HCT116 (cell line): ENCODE measurements at regions not wholly inside any gene's neighbourhood (a gene's known extent, or its start where the extent isn't known, plus 50 kb on each side); places are given as distances from the start of the nearest gene placed in this dataset.

Source experiments
- ATAC-seq: fragments of 200-7000 bp; cut with Tn5 transposase; 2 replicates; pipeline ENCODE4 v1.9.1; 2020; ENCODE audit warnings: mild to moderate bottlenecking, moderate library complexity
- BruUV-seq: library from RNA; stranded (reverse); fragments of 400-500 nt; replicated peaks from 2 replicates; lab custom pipeline; 2021; lab: Mats Ljungman, UMichigan
- CTCF ChIA-PET: fragments of 300-600 bp; sonication (Branson Sonifier 250); formaldehyde crosslinking; loops from one replicate; lab custom pipeline; 2021; ENCODE audit warnings: antibody characterized with exemption; lab: Charles Lee
- POLR2A ChIA-PET: fragments of 300-600, 350-600 bp; sonication (Branson Sonifier 250); formaldehyde crosslinking; loops from one replicate; lab custom pipeline; 2021; ENCODE audit warnings: antibody characterized with exemption; lab: Charles Lee
- RAD21 ChIA-PET, 2 experiments: fragments of 300-600 bp; sonication (Branson Sonifier 250); formaldehyde crosslinking; loops; one replicate each; lab custom pipeline; 2023; ENCODE audit warnings: low total read pairs in 2 of 2; ENCODE audit not compliant: uncharacterized antibody in 2 of 2, unreplicated experiment in 2 of 2, low non-redundant PET in 1 of 2; lab: Charles Lee
- DNase-seq: peaks from one replicate; pipeline ENCODE4 v3.0.0-alpha.2; 2010; ENCODE audit warnings: low read depth, low spot score
- H2AFZ ChIP-seq: fragments of 200-600 bp; shearing (Covaris generic), sonication (generic); 2 replicates; pipeline ENCODE4 v1.6.1; 2017; ENCODE audit warnings: low read depth, mixed run types, mixed read lengths, antibody characterized with exemption, low read length; ENCODE audit not compliant: poor library complexity, severe bottlenecking
- H3K27ac ChIP-seq: 2 replicates; pipeline ENCODE4 v1.5.1; 2012; ENCODE audit warnings: low read depth, low read length
- H3K27me3 ChIP-seq: fragments of 200-600 bp; sonication (generic); 2 replicates; pipeline ENCODE4 v1.6.1; 2016; ENCODE audit warnings: mixed run types, low read length, mixed read lengths; ENCODE audit not compliant: insufficient read depth
- H3K36me3 ChIP-seq, 2 experiments: fragments of 200-500 bp in 1 of 2; fragments of 200-600 bp in 1 of 2; sonication (Bioruptor generic) in 1 of 2; sonication (generic) in 1 of 2; 2 replicates each; pipeline versions ENCODE4 v1.5.1 to v1.6.1; 2014 to 2016; ENCODE audit warnings: low read length in 2 of 2, inconsistent platforms in 1 of 2, mixed read lengths in 1 of 2, mixed run types in 1 of 2; ENCODE audit not compliant: insufficient read depth in 2 of 2, control insufficient read depth in 1 of 2
- H3K4me1 ChIP-seq, 2 experiments: fragments of 200-600 bp in 1 of 2; sonication (generic) in 1 of 2; 2 replicates each; pipeline versions ENCODE4 v1.5.1 to v1.6.1; 2012 to 2017; ENCODE audit warnings: low read length in 2 of 2, inconsistent platforms in 1 of 2, mild to moderate bottlenecking in 1 of 2, mixed read lengths in 1 of 2, mixed run types in 1 of 2, moderate library complexity in 1 of 2; ENCODE audit not compliant: insufficient read depth in 2 of 2, control insufficient read depth in 1 of 2
- H3K4me2 ChIP-seq: fragments of 200-600 bp; sonication (generic); 2 replicates; pipeline ENCODE4 v1.6.1; 2017; ENCODE audit warnings: mixed run types, low read length, mixed read lengths
- H3K4me3 ChIP-seq, 2 experiments: fragments of 200-600 bp in 1 of 2; sonication (generic) in 1 of 2; replicated peaks in 1 of 2; 2 replicates each; pipeline ENCODE4 v1.5.1; 2011 to 2016; ENCODE audit warnings: low read length in 2 of 2, control low read depth in 1 of 2, low read depth in 1 of 2, mild to moderate bottlenecking in 1 of 2, mixed read lengths in 1 of 2, mixed run types in 1 of 2
- H3K79me2 ChIP-seq: fragments of 200-600 bp; sonication (generic); 2 replicates; pipeline ENCODE4 v1.6.1; 2017; ENCODE audit warnings: mild to moderate bottlenecking, mixed run types, low read length, moderate library complexity, mixed read lengths; ENCODE audit not compliant: insufficient read depth
- H3K9ac ChIP-seq: fragments of 200-600 bp; sonication (generic); 2 replicates; pipeline ENCODE4 v1.6.1; 2016; ENCODE audit warnings: low read length, mixed read lengths
- H3K9me2 ChIP-seq: fragments of 200-600 bp; sonication (generic), shearing (Covaris generic); 2 replicates; pipeline ENCODE4 v1.6.1; 2017; ENCODE audit warnings: mixed run types, mild to moderate bottlenecking, moderate library complexity; ENCODE audit not compliant: insufficient read depth
- H3K9me3 ChIP-seq, 2 experiments: fragments of 200-500 bp in 1 of 2; fragments of 200-600 bp in 1 of 2; sonication (Bioruptor generic) in 1 of 2; sonication (generic) in 1 of 2; 2 replicates each; pipeline ENCODE4 v1.6.1; 2014 to 2017; ENCODE audit warnings: low read length in 2 of 2, mixed read lengths in 2 of 2, inconsistent platforms in 1 of 2, low read depth in 1 of 2, mild to moderate bottlenecking in 1 of 2, mixed run types in 1 of 2, moderate library complexity in 1 of 2; ENCODE audit not compliant: control insufficient read depth in 1 of 2, insufficient read depth in 1 of 2
- H4K20me1 ChIP-seq: fragments of 200-600 bp; sonication (generic), shearing (Covaris generic); 2 replicates; pipeline ENCODE4 v1.6.1; 2017; ENCODE audit warnings: mixed run types, mild to moderate bottlenecking, moderate library complexity; ENCODE audit not compliant: insufficient read depth
- CBX3 ChIP-seq: IDR thresholded peaks from 2 replicates; pipeline ENCODE4 v1.6.1; 2012; ENCODE audit warnings: low read depth
- CEBPB ChIP-seq: IDR thresholded peaks from 2 replicates; pipeline ENCODE4 v1.6.1; 2012; ENCODE audit warnings: low read depth
- EGR1 ChIP-seq: IDR thresholded peaks from 2 replicates; pipeline ENCODE4 v1.6.1; 2012; ENCODE audit warnings: low read depth
- RAD21 ChIP-seq: IDR thresholded peaks from 2 replicates; pipeline ENCODE4 v1.6.1; 2012; ENCODE audit warnings: low read depth, mild to moderate bottlenecking
- SRF ChIP-seq: IDR thresholded peaks from 2 replicates; pipeline ENCODE4 v1.6.1; 2012; ENCODE audit warnings: low read depth
- TCF7L2 ChIP-seq: IDR thresholded peaks from 2 replicates; pipeline ENCODE4 v1.7.0; 2011; ENCODE audit warnings: borderline replicate concordance, inconsistent platforms; ENCODE audit not compliant: insufficient read depth, insufficient read length; ENCODE audit errors: extremely low read depth
- YY1 ChIP-seq: IDR thresholded peaks from 2 replicates; pipeline ENCODE4 v1.6.1; 2011; ENCODE audit warnings: low read length, low read depth, moderate library complexity, mild to moderate bottlenecking; ENCODE audit not compliant: insufficient replicate concordance; ENCODE audit errors: extremely low read depth
- ZFX ChIP-seq: fragments of 450-650 bp; IDR thresholded peaks from 2 replicates; pipeline ENCODE4 v1.6.1; 2017
- ZNF274 ChIP-seq: fragments of 200-500 bp; sonication (Bioruptor generic); IDR thresholded peaks from 2 replicates; pipeline ENCODE4 v1.6.1; 2014; ENCODE audit warnings: mild to moderate bottlenecking, low read depth, low read length, inconsistent platforms
- intact Hi-C: fragments of 100-400 bp; cut with micrococcal nuclease; formaldehyde crosslinking; loops from 2 replicates; pipeline ENCODE4 v1.10.0; 2022
- TF ChIP-seq, protein P1 (sequence below): IDR thresholded peaks from 2 replicates; pipeline ENCODE4 v1.6.1; 2011; ENCODE audit warnings: mild to moderate bottlenecking, low read length, moderate library complexity; ENCODE audit not compliant: insufficient replicate concordance; ENCODE audit errors: extremely low read depth

DNA sequence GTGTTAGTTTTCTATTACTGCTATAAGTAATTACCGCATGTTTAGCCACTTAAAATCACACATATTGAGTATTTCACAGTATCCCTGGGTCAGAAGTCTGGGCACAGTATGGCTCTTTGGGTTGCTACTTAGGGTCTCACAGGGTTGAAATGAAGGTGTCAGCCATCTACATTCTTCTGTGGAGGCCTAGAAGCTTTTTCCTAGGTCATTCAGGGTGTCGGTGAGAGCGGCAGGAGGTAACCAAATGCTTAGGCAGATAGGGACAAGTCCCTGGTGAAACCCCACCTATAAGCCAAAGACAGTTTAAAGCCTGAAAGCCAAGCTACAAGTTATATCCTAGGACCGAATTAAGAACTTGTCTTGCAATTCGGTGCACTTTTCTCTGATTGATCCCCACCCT lies 856.7 kb downstream of the PCDH17 start:
- DNase-seq, result no peak
- intact Hi-C loops, result no loop called here
- no peak overlapping the region for H3K27ac ChIP-seq
- CTCF ChIA-PET, result no interaction called here
- TF ChIP-seq, protein P1, sequence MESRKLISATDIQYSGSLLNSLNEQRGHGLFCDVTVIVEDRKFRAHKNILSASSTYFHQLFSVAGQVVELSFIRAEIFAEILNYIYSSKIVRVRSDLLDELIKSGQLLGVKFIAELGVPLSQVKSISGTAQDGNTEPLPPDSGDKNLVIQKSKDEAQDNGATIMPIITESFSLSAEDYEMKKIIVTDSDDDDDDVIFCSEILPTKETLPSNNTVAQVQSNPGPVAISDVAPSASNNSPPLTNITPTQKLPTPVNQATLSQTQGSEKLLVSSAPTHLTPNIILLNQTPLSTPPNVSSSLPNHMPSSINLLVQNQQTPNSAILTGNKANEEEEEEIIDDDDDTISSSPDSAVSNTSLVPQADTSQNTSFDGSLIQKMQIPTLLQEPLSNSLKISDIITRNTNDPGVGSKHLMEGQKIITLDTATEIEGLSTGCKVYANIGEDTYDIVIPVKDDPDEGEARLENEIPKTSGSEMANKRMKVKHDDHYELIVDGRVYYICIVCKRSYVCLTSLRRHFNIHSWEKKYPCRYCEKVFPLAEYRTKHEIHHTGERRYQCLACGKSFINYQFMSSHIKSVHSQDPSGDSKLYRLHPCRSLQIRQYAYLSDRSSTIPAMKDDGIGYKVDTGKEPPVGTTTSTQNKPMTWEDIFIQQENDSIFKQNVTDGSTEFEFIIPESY, result no peak
- TF ChIP-seq SRF, result no peak
- no peak for TF ChIP-seq CBX3
- no peak for TF ChIP-seq ZNF274
- no peak for TF ChIP-seq EGR1
- no peak for TF ChIP-seq CEBPB
- TF ChIP-seq RAD21, result no peak
- TF ChIP-seq ZFX, result no peak
- TF ChIP-seq YY1, result no peak
- no peak for TF ChIP-seq TCF7L2
- RAD21 ChIA-PET, result no interaction called here
- BruUV-seq, result no TSS peak
- H3K79me2 ChIP-seq, result no peaks in the 10 kb centered on the region
- peaks cover 8 to 11% of the 10 kb centered on the region in 2 experiments; a peak in 3 of 4 replicates for H3K9me3 ChIP-seq
- H2AFZ ChIP-seq, result no peak overlapping the region
- POLR2A ChIA-PET, result no interaction called here
- no peak overlapping the region for H3K4me3 ChIP-seq
- no peak for ATAC-seq
- no peaks in the 10 kb centered on the region for H3K4me1 ChIP-seq
- no peaks in the 10 kb centered on the region for H3K36me3 ChIP-seq
- H3K4me2 ChIP-seq, result no peak overlapping the region
- H3K9ac ChIP-seq, result no peak overlapping the region
- H4K20me1 ChIP-seq, result no peaks in the 10 kb centered on the region
- H3K27me3 ChIP-seq, result no peaks in the 10 kb centered on the region
- no peaks in the 10 kb centered on the region for H3K9me2 ChIP-seq
